Skin epidermis (tissue), 12 donors: ENCODE measurements at regions not wholly inside any gene's neighbourhood (a gene's known extent, or its start where the extent isn't known, plus 50 kb on each side); places are given as distances from the start of the nearest gene placed in this dataset.

Experiments used
- H3K27ac ChIP-seq, 21 experiments: fragments of 200-600 bp; sonication (generic) in 11 of 21; one replicate each; pipeline ENCODE4 v1.5.0; 2020; ENCODE audit warnings: mild to moderate bottlenecking in 3 of 21, inconsistent platforms in 2 of 21, moderate library complexity in 2 of 21
- H3K4me3 ChIP-seq, 7 experiments: fragments of 200-600 bp; sonication (generic) in 2 of 7; one replicate each; pipeline ENCODE4 v1.5.0; 2020; ENCODE audit warnings: inconsistent platforms in 2 of 7, mild to moderate bottlenecking in 2 of 7, moderate library complexity in 1 of 7

GRCh38 chr7:81608748-81609382, 161.0 kb downstream of the HGF start:
- Histone ChIP-seq H3K27ac (no peak overlapping the region), H3K4me3 (no peak overlapping the region)

- no peak overlapping the region for H3K27ac ChIP-seq
Measured at GRCh38 chr7:81607987-81608386, 161.9 kb downstream of the HGF start.

GRCh38 chr7:81606078-81606863, 163.6 kb downstream of the HGF start:
- Histone ChIP-seq H3K27ac (no peak overlapping the region), H3K4me3 (no peak overlapping the region)

More at GRCh38 chr7:81607987-81608386, 161.9 kb downstream of the HGF start:
- no peak overlapping the region for H3K4me3 ChIP-seq

GRCh38 chr7:81605493-81605892, 164.4 kb downstream of the HGF start:
- no peak overlapping the region for H3K27ac ChIP-seq
- H3K4me3 ChIP-seq, result no peak overlapping the region

- H3K4me3 ChIP-seq, result no peak overlapping the region
- no peak overlapping the region for H3K27ac ChIP-seq
Measured at GRCh38 chr7:81604808-81605174, 165.1 kb downstream of the HGF start.

- Histone ChIP-seq H3K4me3 (no peak overlapping the region), H3K27ac (no peak overlapping the region)
Measured at GRCh38 chr7:81604075-81604807, 165.6 kb downstream of the HGF start.

- no peak overlapping the region for H3K4me3 ChIP-seq
- H3K27ac ChIP-seq, result no peak overlapping the region
Measured at GRCh38 chr7:81600608-81601007, 169.2 kb downstream of the HGF start.

- Histone ChIP-seq H3K4me3 (no peak overlapping the region), H3K27ac (no peak overlapping the region)
Measured at GRCh38 chr7:81598951-81599350, 170.9 kb downstream of the HGF start.

GRCh38 chr7:81594767-81595166, 175.1 kb downstream of the HGF start:
- Histone ChIP-seq H3K27ac (no peak overlapping the region), H3K4me3 (no peak overlapping the region)

GRCh38 chr7:81590131-81590530, 179.7 kb downstream of the HGF start:
- Histone ChIP-seq H3K27ac (no peak overlapping the region), H3K4me3 (no peak overlapping the region)

GRCh38 chr7:81584667-81585066, 185.2 kb downstream of the HGF start:
- no peak overlapping the region for H3K27ac ChIP-seq
- no peak overlapping the region for H3K4me3 ChIP-seq

GRCh38 chr7:81583882-81584533, 185.8 kb downstream of the HGF start:
- no peak overlapping the region for H3K4me3 ChIP-seq
- no peak overlapping the region for H3K27ac ChIP-seq

- Histone ChIP-seq H3K4me3 (no peak overlapping the region), H3K27ac (no peak overlapping the region)
Measured at GRCh38 chr7:81583090-81583489, 186.8 kb downstream of the HGF start.

- Histone ChIP-seq H3K27ac (no peak overlapping the region), H3K4me3 (no peak overlapping the region)
Measured at GRCh38 chr7:81577642-81578340, 192.1 kb downstream of the HGF start.

- Histone ChIP-seq H3K4me3 (no peak overlapping the region), H3K27ac (no peak overlapping the region)
Measured at GRCh38 chr7:81574723-81575326, 195.0 kb downstream of the HGF start.

- no peak overlapping the region for H3K4me3 ChIP-seq
- no peak overlapping the region for H3K27ac ChIP-seq
Measured at GRCh38 chr7:81573932-81574331, 195.9 kb downstream of the HGF start.

GRCh38 chr7:81573128-81573527, 196.7 kb downstream of the HGF start:
- Histone ChIP-seq H3K27ac (no peak overlapping the region), H3K4me3 (no peak overlapping the region)

- Histone ChIP-seq H3K4me3 (no peak overlapping the region), H3K27ac (no peak overlapping the region)
Measured at GRCh38 chr7:81562581-81562980, 207.3 kb downstream of the HGF start.

- no peak overlapping the region for H3K27ac ChIP-seq
- no peak overlapping the region for H3K4me3 ChIP-seq
Measured at GRCh38 chr7:81560708-81561107, 209.1 kb downstream of the HGF start.
